SU-DHL-6 (cell line): ENCODE measurements at regions not wholly inside any gene's neighbourhood (a gene's known extent, or its start where the extent isn't known, plus 50 kb on each side); places are given as distances from the start of the nearest gene placed in this dataset.

ENCODE experiments used
- H2AFZ ChIP-seq: fragments of 200-600 bp; sonication (generic); 2 replicates; pipeline ENCODE4 v1.6.1; 2014; ENCODE audit warnings: low read depth, mild to moderate bottlenecking, moderate library complexity, mixed read lengths, antibody characterized with exemption, low read length; ENCODE audit not compliant: severe bottlenecking
- H3F3A ChIP-seq: fragments of 200-600 bp; shearing (Covaris generic); 2 replicates; pipeline ENCODE4 v1.6.0; 2016; ENCODE audit warnings: antibody characterized with exemption, mild to moderate bottlenecking; ENCODE audit not compliant: insufficient read depth
- H3K27ac ChIP-seq: fragments of 200-600 bp; sonication (generic); 2 replicates; pipeline ENCODE4 v1.5.1; 2016; ENCODE audit warnings: low read depth, mild to moderate bottlenecking, low read length, moderate library complexity, mixed read lengths
- H3K27me3 ChIP-seq: fragments of 200-600 bp; sonication (generic), shearing (Covaris generic); 2 replicates; pipeline ENCODE4 v1.6.0; 2014; ENCODE audit warnings: mild to moderate bottlenecking, low read length
- H3K36me3 ChIP-seq: fragments of 200-600 bp; sonication (generic); 2 replicates; pipeline ENCODE4 v1.6.1; 2014; ENCODE audit warnings: mild to moderate bottlenecking, low read length, mixed read lengths
- H3K4me2 ChIP-seq: fragments of 300-600, 200-600 bp; shearing (Covaris generic), sonication (generic); 2 replicates; pipeline ENCODE4 v1.6.0; 2014; ENCODE audit warnings: low read length, low read depth, mild to moderate bottlenecking; ENCODE audit not compliant: poor library complexity, severe bottlenecking
- H3K4me3 ChIP-seq: fragments of 200-600 bp; sonication (generic); 2 replicates; pipeline ENCODE4 v1.5.1; 2014; ENCODE audit warnings: antibody characterized with exemption, low read length, mild to moderate bottlenecking, mixed read lengths; ENCODE audit not compliant: insufficient read depth, poor library complexity, severe bottlenecking
- H3K79me2 ChIP-seq: fragments of 200-600 bp; sonication (generic); 2 replicates; pipeline ENCODE4 v1.6.1; 2014; ENCODE audit warnings: mild to moderate bottlenecking, low read length, moderate library complexity; ENCODE audit not compliant: insufficient read depth
- H3K9ac ChIP-seq: fragments of 200-600 bp; sonication (generic); 2 replicates; pipeline ENCODE4 v1.7.0; 2014; ENCODE audit warnings: mild to moderate bottlenecking, low read length
- H3K9me2 ChIP-seq: fragments of 200-600 bp; sonication (generic); replicated peaks from 2 replicates; pipeline ENCODE4 v1.6.1; 2014; ENCODE audit warnings: low read length; ENCODE audit not compliant: insufficient read depth
- H3K9me3 ChIP-seq: fragments of 200-600 bp; sonication (generic); 2 replicates; pipeline ENCODE4 v1.6.1; 2014; ENCODE audit warnings: low read length, mixed read lengths; ENCODE audit not compliant: insufficient read depth
- H4K20me1 ChIP-seq: fragments of 200-600 bp; sonication (generic); 2 replicates; pipeline ENCODE4 v1.6.1; 2014; ENCODE audit warnings: low read depth, mild to moderate bottlenecking, antibody characterized with exemption, low read length, moderate library complexity, mixed read lengths
- CTCF ChIP-seq: fragments of 200-600 bp; sonication (generic); IDR thresholded peaks from one replicate; pipeline ENCODE4 v1.5.1; 2017; ENCODE audit warnings: antibody characterized with exemption, mild to moderate bottlenecking, low read length, moderate library complexity; ENCODE audit not compliant: insufficient read depth, poor library complexity, severe bottlenecking
- EZH2phosphoT487 ChIP-seq: fragments of 200-600 bp; sonication (generic), shearing (Covaris generic); conservative IDR thresholded peaks from 2 replicates; pipeline ENCODE4 v1.6.1; 2018; ENCODE audit warnings: mild to moderate bottlenecking, antibody characterized with exemption, low read length, moderate library complexity, mixed read lengths

DNA sequence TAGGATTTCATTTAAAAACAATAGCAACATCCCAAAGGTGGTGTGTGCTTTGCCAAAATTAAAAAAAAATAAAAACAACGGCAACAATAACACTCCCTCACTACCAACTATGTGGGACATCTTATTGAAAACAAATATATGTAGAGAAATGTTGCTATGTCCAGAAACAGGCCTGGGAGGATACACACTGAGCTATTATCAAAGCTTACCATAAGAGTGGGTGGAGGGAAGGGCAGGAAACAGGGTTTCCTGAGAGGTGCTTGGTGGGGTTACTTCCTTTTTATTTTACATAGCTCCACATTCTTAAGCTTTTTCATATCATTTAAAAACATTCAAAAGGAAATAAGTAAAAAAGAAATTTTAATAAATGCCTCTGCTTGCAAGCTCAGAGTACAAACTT, 150.0 kb upstream of the RIPOR2 start:
- H2AFZ ChIP-seq, result no peak overlapping the region
- peaks cover 5% of the 10 kb centered on the region; the same call in 1 of the 2 replicates for H3K36me3 ChIP-seq
- H3K9me2 ChIP-seq, result no peaks in the 10 kb centered on the region
- H3K79me2 ChIP-seq, result no peaks in the 10 kb centered on the region
- TF ChIP-seq EZH2phosphoT487, result no peak
- H3K9ac ChIP-seq, result no peak overlapping the region
- no peak overlapping the region for H3K4me3 ChIP-seq
- H3K27ac ChIP-seq, result no peak overlapping the region
- H3F3A ChIP-seq, result no peaks in the 10 kb centered on the region
- no peaks in the 10 kb centered on the region for H3K27me3 ChIP-seq
- no peak overlapping the region for H3K4me2 ChIP-seq
- no peaks in the 10 kb centered on the region for H3K9me3 ChIP-seq
- H4K20me1 ChIP-seq, result no peaks in the 10 kb centered on the region

DNA sequence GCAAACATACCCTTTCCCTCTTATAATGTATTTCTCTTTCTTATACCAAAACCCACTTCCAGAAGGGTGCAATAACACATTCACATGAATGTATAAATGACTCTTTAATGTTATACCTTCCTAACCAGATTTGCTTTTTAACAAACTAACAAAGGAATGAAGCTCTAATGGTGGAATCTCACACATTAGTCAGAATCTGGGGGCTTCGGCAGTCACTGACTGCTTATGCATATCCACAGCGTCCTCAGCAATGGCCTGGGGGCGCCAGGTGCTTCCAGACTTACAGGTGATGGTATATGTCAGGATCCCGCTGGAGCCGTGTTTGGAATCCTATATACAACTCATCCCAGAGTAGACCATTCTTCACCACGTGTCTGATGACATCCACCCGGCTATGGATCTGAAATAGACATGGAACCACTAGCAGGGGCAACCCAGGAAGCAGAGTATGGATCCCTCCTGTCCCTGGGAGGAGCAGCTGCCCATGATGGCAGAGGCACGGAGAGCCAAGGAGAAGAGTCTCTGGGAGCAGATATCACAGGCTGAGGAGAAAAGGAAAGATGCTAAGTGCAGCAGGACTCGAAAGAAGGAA, 150.8 kb upstream of the RIPOR2 start:
- H3K9me2 ChIP-seq, result no peaks in the 10 kb centered on the region
- H2AFZ ChIP-seq, result no peak overlapping the region
- H3K27me3 ChIP-seq, result no peaks in the 10 kb centered on the region
- H3K4me2 ChIP-seq, result no peak overlapping the region
- H3K36me3 ChIP-seq, result peaks cover 7% of the 10 kb centered on the region; the same call in 1 of the 2 replicates
- H3K79me2 ChIP-seq, result no peaks in the 10 kb centered on the region
- no peak overlapping the region for H3K27ac ChIP-seq
- no peak overlapping the region for H3K4me3 ChIP-seq
- no peak overlapping the region for H3K9ac ChIP-seq
- no peaks in the 10 kb centered on the region for H3F3A ChIP-seq
- no peaks in the 10 kb centered on the region for H3K9me3 ChIP-seq
- H4K20me1 ChIP-seq, result no peaks in the 10 kb centered on the region
- no peak for TF ChIP-seq CTCF
- no peak for TF ChIP-seq EZH2phosphoT487

- peaks cover 17% of the 10 kb centered on the region; the same call in 1 of the 2 replicates for H3K36me3 ChIP-seq
- H3K27ac ChIP-seq, result no peak overlapping the region
- no peaks in the 10 kb centered on the region for H3F3A ChIP-seq
- no peaks in the 10 kb centered on the region for H3K79me2 ChIP-seq
- H4K20me1 ChIP-seq, result no peaks in the 10 kb centered on the region
- no peak for TF ChIP-seq CTCF
- no peak for TF ChIP-seq EZH2phosphoT487
- H3K9me3 ChIP-seq, result no peaks in the 10 kb centered on the region
- no peak overlapping the region for H2AFZ ChIP-seq
- no peak overlapping the region for H3K4me2 ChIP-seq
- H3K27me3 ChIP-seq, result no peaks in the 10 kb centered on the region
- H3K4me3 ChIP-seq, result no peak overlapping the region
- H3K9me2 ChIP-seq, result no peaks in the 10 kb centered on the region
- H3K9ac ChIP-seq, result no peak overlapping the region
Observed at GRCh38 chr6:25088513-25088912, 152.8 kb upstream of the RIPOR2 start.

- Histone ChIP-seq H3K36me3 (peaks cover 17% of the 10 kb centered on the region; the same call in 1 of the 2 replicates), H3K4me2 (no peak overlapping the region), H3K4me3 (no peak overlapping the region), H3K9ac (no peak overlapping the region), H3F3A (no peaks in the 10 kb centered on the region), H3K27ac (no peak overlapping the region), H3K27me3 (no peaks in the 10 kb centered on the region), H3K9me3 (no peaks in the 10 kb centered on the region), H2AFZ (no peak overlapping the region), H3K9me2 (no peaks in the 10 kb centered on the region), H4K20me1 (no peaks in the 10 kb centered on the region), H3K79me2 (no peaks in the 10 kb centered on the region)
- TF ChIP-seq CTCF, result no peak
- no peak for TF ChIP-seq EZH2phosphoT487
Observed at GRCh38 chr6:25089442-25089841, 153.7 kb upstream of the RIPOR2 start.
